SK-N-SH (cell line): ENCODE measurements at regions not wholly inside any gene's neighbourhood (a gene's known extent, or its start where the extent isn't known, plus 50 kb on each side); places are given as distances from the start of the nearest gene placed in this dataset.

Source experiments
- CTCF ChIA-PET: fragments of 300-600, 350-600 bp; formaldehyde crosslinking; extraction: SDS; loops from one replicate; lab custom pipeline; 2021; lab: Yijun Ruan, JAX
- POLR2A ChIA-PET: fragments of 350-600 bp; sonication (Branson Sonifier 250); formaldehyde crosslinking; extraction: SDS; loops from one replicate; lab custom pipeline; 2020; ENCODE audit warnings: antibody characterized with exemption, inconsistent platforms; lab: Yijun Ruan, JAX
- DNase-seq: peaks from one replicate; pipeline ENCODE4 v3.0.0; 2012
- H2AFZ ChIP-seq: fragments of 200-600 bp; sonication (generic); 2 replicates; pipeline ENCODE4 v1.8.1; 2016; ENCODE audit warnings: antibody characterized with exemption, mild to moderate bottlenecking, low read depth
- H3F3A ChIP-seq: fragments of 200-600 bp; sonication (generic); replicated peaks from 2 replicates; pipeline ENCODE3; 2016; ENCODE audit warnings: antibody characterized with exemption, mild to moderate bottlenecking; ENCODE audit not compliant: insufficient read depth
- H3K27ac ChIP-seq, 2 experiments: fragments of 200-500 bp in 1 of 2; fragments of 200-600 bp in 1 of 2; sonication (Bioruptor generic) in 1 of 2; sonication (generic), shearing (Covaris generic) in 1 of 2; 2 replicates each; pipeline versions ENCODE4 v1.5.1 to v1.6.1; 2014 to 2016; ENCODE audit warnings: low read depth in 2 of 2, inconsistent platforms in 1 of 2, low read length in 1 of 2, mild to moderate bottlenecking in 1 of 2, mixed read lengths in 1 of 2
- H3K27me3 ChIP-seq: fragments of 200-600 bp; sonication (generic), shearing (Covaris generic); 2 replicates; pipeline ENCODE4 v1.6.1; 2016; ENCODE audit warnings: mixed run types; ENCODE audit not compliant: insufficient read depth
- H3K36me3 ChIP-seq, 2 experiments: fragments of 200-500 bp in 1 of 2; fragments of 200-600 bp in 1 of 2; sonication (Bioruptor generic) in 1 of 2; sonication (generic) in 1 of 2; replicated peaks in 1 of 2; 2 replicates each; pipeline versions ENCODE3 to v1.5.1; 2014 to 2016; ENCODE audit warnings: low read length in 1 of 2, mild to moderate bottlenecking in 1 of 2; ENCODE audit not compliant: insufficient read depth in 2 of 2, control insufficient read depth in 1 of 2
- H3K4me1 ChIP-seq, 2 experiments: fragments of 200-500 bp in 1 of 2; fragments of 200-600 bp in 1 of 2; sonication (Bioruptor generic) in 1 of 2; sonication (generic), shearing (Covaris generic) in 1 of 2; 2 replicates each; pipeline versions ENCODE4 v1.5.1 to v1.6.1; 2014 to 2016; ENCODE audit warnings: low read depth in 1 of 2, low read length in 1 of 2, mixed run types in 1 of 2; ENCODE audit not compliant: insufficient read depth in 2 of 2, control insufficient read depth in 1 of 2
- H3K4me2 ChIP-seq: fragments of 200-600 bp; sonication (generic), shearing (Covaris generic); 2 replicates; pipeline ENCODE4 v1.6.1; 2017; ENCODE audit warnings: mixed run types
- H3K4me3 ChIP-seq, 2 experiments: fragments of 200-500 bp in 1 of 2; fragments of 200-600 bp in 1 of 2; sonication (Bioruptor generic) in 1 of 2; sonication (generic), shearing (Covaris generic) in 1 of 2; 2 replicates each; pipeline versions ENCODE4 v1.5.1 to v1.8.1; 2014 to 2016; ENCODE audit warnings: low read depth in 2 of 2, inconsistent platforms in 1 of 2, low read length in 1 of 2, mild to moderate bottlenecking in 1 of 2, mixed read lengths in 1 of 2, moderate library complexity in 1 of 2
- H3K79me2 ChIP-seq: fragments of 200-600 bp; sonication (generic); 2 replicates; pipeline ENCODE4 v1.8.1; 2017; ENCODE audit warnings: mild to moderate bottlenecking; ENCODE audit not compliant: insufficient read depth
- H3K9ac ChIP-seq: fragments of 200-600 bp; sonication (generic); 2 replicates; pipeline ENCODE4 v1.6.1; 2017; ENCODE audit warnings: mixed run types
- H3K9me2 ChIP-seq: fragments of 200-600 bp; sonication (generic); 2 replicates; pipeline ENCODE4 v1.6.1; 2017; ENCODE audit warnings: mixed run types
- H3K9me3 ChIP-seq: fragments of 200-600 bp; sonication (generic); 2 replicates; pipeline ENCODE4 v1.6.1; 2017; ENCODE audit warnings: mixed run types, mild to moderate bottlenecking, moderate library complexity
- H4K20me1 ChIP-seq: fragments of 200-600 bp; sonication (generic); 2 replicates; pipeline ENCODE4 v1.6.1; 2017; ENCODE audit warnings: mild to moderate bottlenecking, mixed run types; ENCODE audit not compliant: insufficient read depth
- FOXJ3 ChIP-seq: sonication (generic); formaldehyde crosslinking; IDR thresholded peaks from 2 replicates; pipeline ENCODE4 v1.5.1; 2020; ENCODE audit warnings: mild to moderate bottlenecking, missing genetic modification reagents
- FOXM1 ChIP-seq: IDR thresholded peaks from 2 replicates; pipeline ENCODE4 v1.4.0; 2012; ENCODE audit warnings: low read depth, mild to moderate bottlenecking
- MEF2A ChIP-seq: IDR thresholded peaks from 2 replicates; pipeline ENCODE4 v1.4.0; 2012; ENCODE audit warnings: low read depth, borderline replicate concordance
- NFIC ChIP-seq: IDR thresholded peaks from 2 replicates; pipeline ENCODE4 v1.4.0; 2012; ENCODE audit warnings: borderline replicate concordance
- RAD21 ChIP-seq: IDR thresholded peaks from 2 replicates; pipeline ENCODE4 v1.6.1; 2012; ENCODE audit warnings: mild to moderate bottlenecking, low read length
- RFX5 ChIP-seq: IDR thresholded peaks from 2 replicates; pipeline ENCODE4 v1.6.1; 2012; ENCODE audit warnings: mild to moderate bottlenecking, improper control_type of control experiment, low read length
- WGBS: methylation state at CpG from one replicate; pipeline ENCODE4 v1.1.6; 2017; ENCODE audit warnings: low lambda C conversion rate; 5-methylcytosine and 5-hydroxymethylcytosine counted together
- TF ChIP-seq, protein P1 (sequence below): fragments of 200-600 bp; sonication (generic); IDR thresholded peaks from 2 replicates; pipeline ENCODE4 v1.6.1; 2017; ENCODE audit warnings: antibody characterized with exemption, mild to moderate bottlenecking, moderate library complexity
- TF ChIP-seq, protein P2 (sequence below): IDR thresholded peaks from 2 replicates; pipeline ENCODE4 v1.4.0; 2012; ENCODE audit warnings: low read depth, borderline replicate concordance
- TF ChIP-seq, protein P3 (sequence below): IDR thresholded peaks from 2 replicates; pipeline ENCODE4 v1.4.0; 2012; ENCODE audit warnings: low read depth
- TF ChIP-seq, protein P4 (sequence below): IDR thresholded peaks from 2 replicates; pipeline ENCODE4 v1.6.1; 2012; ENCODE audit warnings: mild to moderate bottlenecking, low read depth, low read length, moderate library complexity
- TF ChIP-seq, protein P5 (sequence below): IDR thresholded peaks from 2 replicates; pipeline ENCODE4 v1.4.0; 2012; ENCODE audit warnings: low read depth, borderline replicate concordance

DNA sequence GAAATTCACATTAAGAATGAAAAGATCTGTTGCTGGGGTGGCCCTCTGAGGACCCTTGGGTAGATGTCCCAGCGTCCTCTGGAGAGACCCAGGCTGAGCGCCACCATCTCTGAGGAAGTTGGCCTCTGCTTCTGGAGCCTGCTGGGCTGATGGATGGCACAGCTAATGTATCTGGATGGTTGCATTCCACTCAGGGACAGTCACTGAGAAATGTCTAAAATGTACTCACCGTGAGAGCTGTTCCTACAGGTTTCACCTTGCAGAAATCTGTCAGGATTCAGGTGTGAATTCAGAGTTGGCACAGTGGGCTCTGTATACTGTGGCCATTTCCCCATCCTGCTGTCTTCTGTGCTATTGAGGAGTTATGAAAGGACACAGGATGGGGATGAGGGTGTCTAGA lies 247.2 kb downstream of the AACS start:
- TF ChIP-seq, protein P1, sequence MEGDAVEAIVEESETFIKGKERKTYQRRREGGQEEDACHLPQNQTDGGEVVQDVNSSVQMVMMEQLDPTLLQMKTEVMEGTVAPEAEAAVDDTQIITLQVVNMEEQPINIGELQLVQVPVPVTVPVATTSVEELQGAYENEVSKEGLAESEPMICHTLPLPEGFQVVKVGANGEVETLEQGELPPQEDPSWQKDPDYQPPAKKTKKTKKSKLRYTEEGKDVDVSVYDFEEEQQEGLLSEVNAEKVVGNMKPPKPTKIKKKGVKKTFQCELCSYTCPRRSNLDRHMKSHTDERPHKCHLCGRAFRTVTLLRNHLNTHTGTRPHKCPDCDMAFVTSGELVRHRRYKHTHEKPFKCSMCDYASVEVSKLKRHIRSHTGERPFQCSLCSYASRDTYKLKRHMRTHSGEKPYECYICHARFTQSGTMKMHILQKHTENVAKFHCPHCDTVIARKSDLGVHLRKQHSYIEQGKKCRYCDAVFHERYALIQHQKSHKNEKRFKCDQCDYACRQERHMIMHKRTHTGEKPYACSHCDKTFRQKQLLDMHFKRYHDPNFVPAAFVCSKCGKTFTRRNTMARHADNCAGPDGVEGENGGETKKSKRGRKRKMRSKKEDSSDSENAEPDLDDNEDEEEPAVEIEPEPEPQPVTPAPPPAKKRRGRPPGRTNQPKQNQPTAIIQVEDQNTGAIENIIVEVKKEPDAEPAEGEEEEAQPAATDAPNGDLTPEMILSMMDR, result no peak
- TF ChIP-seq, protein P2, sequence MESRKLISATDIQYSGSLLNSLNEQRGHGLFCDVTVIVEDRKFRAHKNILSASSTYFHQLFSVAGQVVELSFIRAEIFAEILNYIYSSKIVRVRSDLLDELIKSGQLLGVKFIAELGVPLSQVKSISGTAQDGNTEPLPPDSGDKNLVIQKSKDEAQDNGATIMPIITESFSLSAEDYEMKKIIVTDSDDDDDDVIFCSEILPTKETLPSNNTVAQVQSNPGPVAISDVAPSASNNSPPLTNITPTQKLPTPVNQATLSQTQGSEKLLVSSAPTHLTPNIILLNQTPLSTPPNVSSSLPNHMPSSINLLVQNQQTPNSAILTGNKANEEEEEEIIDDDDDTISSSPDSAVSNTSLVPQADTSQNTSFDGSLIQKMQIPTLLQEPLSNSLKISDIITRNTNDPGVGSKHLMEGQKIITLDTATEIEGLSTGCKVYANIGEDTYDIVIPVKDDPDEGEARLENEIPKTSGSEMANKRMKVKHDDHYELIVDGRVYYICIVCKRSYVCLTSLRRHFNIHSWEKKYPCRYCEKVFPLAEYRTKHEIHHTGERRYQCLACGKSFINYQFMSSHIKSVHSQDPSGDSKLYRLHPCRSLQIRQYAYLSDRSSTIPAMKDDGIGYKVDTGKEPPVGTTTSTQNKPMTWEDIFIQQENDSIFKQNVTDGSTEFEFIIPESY, result no peak
- TF ChIP-seq, protein P3, sequence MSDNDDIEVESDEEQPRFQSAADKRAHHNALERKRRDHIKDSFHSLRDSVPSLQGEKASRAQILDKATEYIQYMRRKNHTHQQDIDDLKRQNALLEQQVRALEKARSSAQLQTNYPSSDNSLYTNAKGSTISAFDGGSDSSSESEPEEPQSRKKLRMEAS, result no peak
- no peak for DNase-seq
- Histone ChIP-seq H3K4me2 (no peak overlapping the region), H3K79me2 (no peaks in the 10 kb centered on the region), H2AFZ (no peak overlapping the region), H3K4me1 (no peaks in the 10 kb centered on the region), H3F3A (no peaks in the 10 kb centered on the region), H4K20me1 (no peaks in the 10 kb centered on the region), H3K9ac (no peak overlapping the region), H3K36me3 (no peaks in the 10 kb centered on the region), H3K27ac (no peak overlapping the region), H3K4me3 (no peak overlapping the region), H3K9me2 (no peaks in the 10 kb centered on the region), H3K27me3 (no peaks in the 10 kb centered on the region), H3K9me3 (no peaks in the 10 kb centered on the region)
- CTCF ChIA-PET, result no interaction called here
- 30% methylated on average over 2 of the region's 3 CpGs for WGBS
- POLR2A ChIA-PET, result no interaction called here

DNA sequence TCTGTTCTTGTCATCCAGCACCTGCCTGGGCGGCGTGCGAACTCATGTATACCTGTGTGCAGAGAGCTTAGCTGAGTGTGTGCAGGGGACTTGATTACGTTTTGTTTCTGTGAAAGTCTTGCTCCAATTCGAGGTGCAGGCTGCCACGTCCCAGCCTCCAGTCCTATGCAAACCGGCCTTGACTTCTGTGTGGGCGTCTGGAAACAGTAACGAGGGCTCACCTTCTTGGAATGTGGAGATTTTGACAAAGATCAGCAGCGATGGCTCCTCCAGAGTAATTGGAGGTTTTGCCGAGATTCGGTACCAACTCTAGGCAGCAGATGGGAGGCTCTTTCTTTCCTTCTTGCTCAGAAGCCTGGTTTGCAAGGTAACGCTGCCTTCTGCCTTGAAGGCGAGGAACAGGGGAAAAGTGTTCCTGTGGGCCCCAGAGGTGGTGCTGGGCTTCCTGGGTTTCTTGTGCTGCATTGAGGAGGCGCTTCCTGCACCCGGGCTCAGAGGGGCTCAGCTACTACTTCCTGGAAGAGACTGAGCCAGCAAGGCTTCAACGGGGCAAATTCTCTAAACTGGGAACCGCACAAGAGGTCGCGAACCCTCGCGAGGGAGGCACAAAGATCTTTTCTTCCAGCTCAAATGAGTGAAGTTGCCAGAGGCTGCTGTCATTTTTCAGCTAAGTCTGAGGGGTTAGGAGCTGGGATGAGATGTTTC lies 249.0 kb downstream of the AACS start:
- Histone ChIP-seq H3K27me3 (no peaks in the 10 kb centered on the region), H3K4me1 (no peaks in the 10 kb centered on the region), H4K20me1 (no peaks in the 10 kb centered on the region), H2AFZ (no peak overlapping the region), H3K9me3 (no peaks in the 10 kb centered on the region), H3K27ac (no peak overlapping the region), H3K36me3 (no peaks in the 10 kb centered on the region), H3K4me3 (no peak overlapping the region), H3K9ac (no peak overlapping the region), H3K9me2 (no peaks in the 10 kb centered on the region), H3F3A (no peaks in the 10 kb centered on the region), H3K4me2 (no peak overlapping the region), H3K79me2 (no peaks in the 10 kb centered on the region)
- WGBS, result 29% methylated on average over 18 of the region's 22 CpGs
- no peak for DNase-seq
- ChIA-PET POLR2A (no interaction called here), CTCF (interaction anchor here (1.3 kb wide), 1 partner anchor 115 kb away, joined by 3 read pairs; no protein-coding TSS in a partner anchor)
- no peak for TF ChIP-seq RAD21
- no peak for TF ChIP-seq RFX5
- no peak for TF ChIP-seq NFIC
- TF ChIP-seq MEF2A, result no peak
- TF ChIP-seq, protein P4, sequence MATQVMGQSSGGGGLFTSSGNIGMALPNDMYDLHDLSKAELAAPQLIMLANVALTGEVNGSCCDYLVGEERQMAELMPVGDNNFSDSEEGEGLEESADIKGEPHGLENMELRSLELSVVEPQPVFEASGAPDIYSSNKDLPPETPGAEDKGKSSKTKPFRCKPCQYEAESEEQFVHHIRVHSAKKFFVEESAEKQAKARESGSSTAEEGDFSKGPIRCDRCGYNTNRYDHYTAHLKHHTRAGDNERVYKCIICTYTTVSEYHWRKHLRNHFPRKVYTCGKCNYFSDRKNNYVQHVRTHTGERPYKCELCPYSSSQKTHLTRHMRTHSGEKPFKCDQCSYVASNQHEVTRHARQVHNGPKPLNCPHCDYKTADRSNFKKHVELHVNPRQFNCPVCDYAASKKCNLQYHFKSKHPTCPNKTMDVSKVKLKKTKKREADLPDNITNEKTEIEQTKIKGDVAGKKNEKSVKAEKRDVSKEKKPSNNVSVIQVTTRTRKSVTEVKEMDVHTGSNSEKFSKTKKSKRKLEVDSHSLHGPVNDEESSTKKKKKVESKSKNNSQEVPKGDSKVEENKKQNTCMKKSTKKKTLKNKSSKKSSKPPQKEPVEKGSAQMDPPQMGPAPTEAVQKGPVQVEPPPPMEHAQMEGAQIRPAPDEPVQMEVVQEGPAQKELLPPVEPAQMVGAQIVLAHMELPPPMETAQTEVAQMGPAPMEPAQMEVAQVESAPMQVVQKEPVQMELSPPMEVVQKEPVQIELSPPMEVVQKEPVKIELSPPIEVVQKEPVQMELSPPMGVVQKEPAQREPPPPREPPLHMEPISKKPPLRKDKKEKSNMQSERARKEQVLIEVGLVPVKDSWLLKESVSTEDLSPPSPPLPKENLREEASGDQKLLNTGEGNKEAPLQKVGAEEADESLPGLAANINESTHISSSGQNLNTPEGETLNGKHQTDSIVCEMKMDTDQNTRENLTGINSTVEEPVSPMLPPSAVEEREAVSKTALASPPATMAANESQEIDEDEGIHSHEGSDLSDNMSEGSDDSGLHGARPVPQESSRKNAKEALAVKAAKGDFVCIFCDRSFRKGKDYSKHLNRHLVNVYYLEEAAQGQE, result no peak
- no peak for TF ChIP-seq FOXM1
- no peak for TF ChIP-seq FOXJ3 (CRISPR knock-in tag)
- TF ChIP-seq, protein P2, result no peak
- TF ChIP-seq, protein P5, sequence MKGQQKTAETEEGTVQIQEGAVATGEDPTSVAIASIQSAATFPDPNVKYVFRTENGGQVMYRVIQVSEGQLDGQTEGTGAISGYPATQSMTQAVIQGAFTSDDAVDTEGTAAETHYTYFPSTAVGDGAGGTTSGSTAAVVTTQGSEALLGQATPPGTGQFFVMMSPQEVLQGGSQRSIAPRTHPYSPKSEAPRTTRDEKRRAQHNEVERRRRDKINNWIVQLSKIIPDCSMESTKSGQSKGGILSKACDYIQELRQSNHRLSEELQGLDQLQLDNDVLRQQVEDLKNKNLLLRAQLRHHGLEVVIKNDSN, result no peak
- TF ChIP-seq, protein P1, result no peak
